DMS153 treated with DMSO at 0.1 percent for 48 hours (cell line): ENCODE measurements at regions not wholly inside any gene's neighbourhood (a gene's known extent, or its start where the extent isn't known, plus 50 kb on each side); places are given as distances from the start of the nearest gene placed in this dataset.
"Not testable (repeated sequence)": the region's sequence is repeated elsewhere in the genome, so short reads cannot be mapped to it uniquely, and the experiment has no call there.

Source experiments
- DNase-seq: peaks from one replicate; lab custom pipeline; 2025; ENCODE audit not compliant: unreplicated experiment; lab: John Stamatoyannopoulos, UW

- DNase-seq, result no peak
Measured at GRCh38 chr2:239806276-239806675, 218.9 kb downstream of the NDUFA10 start.

- DNase-seq, result no peak
Measured at GRCh38 chr2:239805414-239805813, 219.7 kb downstream of the NDUFA10 start.

GRCh38 chr2:239805043-239805329, 220.2 kb downstream of the NDUFA10 start:
- no peak for DNase-seq

GRCh38 chr2:239804161-239805042, 220.7 kb downstream of the NDUFA10 start:
- no peak for DNase-seq

GRCh38 chr2:239803766-239804115, 221.4 kb downstream of the NDUFA10 start:
- DNase-seq, result no peak

- no peak for DNase-seq
Measured at GRCh38 chr2:239803102-239803765, 221.9 kb downstream of the NDUFA10 start.

GRCh38 chr2:239802185-239802649, 222.9 kb downstream of the NDUFA10 start:
- no peak for DNase-seq

- DNase-seq, result no peak
Measured at GRCh38 chr2:239801404-239802184, 223.5 kb downstream of the NDUFA10 start.

GRCh38 chr2:239800785-239801386, 224.3 kb downstream of the NDUFA10 start:
- DNase-seq, result no peak

GRCh38 chr2:239797316-239797715, 227.8 kb downstream of the NDUFA10 start:
- DNase-seq, result no peak

- DNase-seq, result not testable (repeated sequence)
Measured at GRCh38 chr2:239795761-239796160, 229.4 kb downstream of the NDUFA10 start.

- DNase-seq, result no peak
Measured at GRCh38 chr2:239793836-239794235, 231.3 kb downstream of the NDUFA10 start.

- DNase-seq, result no peak
Measured at GRCh38 chr2:239793086-239793485, 232.1 kb downstream of the NDUFA10 start.

- no peak for DNase-seq
Measured at GRCh38 chr2:239792405-239793084, 232.6 kb downstream of the NDUFA10 start.

- no peak for DNase-seq
Measured at GRCh38 chr2:239791526-239792404, 233.4 kb downstream of the NDUFA10 start.

GRCh38 chr2:239790721-239791120, 234.4 kb downstream of the NDUFA10 start:
- no peak for DNase-seq

- DNase-seq, result no peak
Measured at GRCh38 chr2:239790313-239790712, 234.8 kb downstream of the NDUFA10 start.

- no peak for DNase-seq
Measured at GRCh38 chr2:239789711-239790110, 235.4 kb downstream of the NDUFA10 start.

GRCh38 chr2:239788576-239789098, 236.5 kb downstream of the NDUFA10 start:
- DNase-seq, result no peak
